Vagina (tissue), 2 donors: ENCODE measurements at regions not wholly inside any gene's neighbourhood (a gene's known extent, or its start where the extent isn't known, plus 50 kb on each side); places are given as distances from the start of the nearest gene placed in this dataset.

Experiments used
- CTCF ChIP-seq, 3 experiments: fragments of 450-650 bp in 2 of 3; fragments of 200-600 bp in 1 of 3; sonication (generic) in 1 of 3; IDR thresholded peaks; one replicate each; pipeline ENCODE4 v1.5.1; 2017 to 2019; ENCODE audit warnings: antibody characterized with exemption in 3 of 3, mild to moderate bottlenecking in 2 of 3, moderate library complexity in 2 of 3
- POLR2A ChIP-seq, 2 donors: fragments of 450-650 bp; IDR thresholded peaks; one replicate each; pipeline ENCODE4 v1.6.1; 2017; ENCODE audit warnings: antibody characterized with exemption in 2 of 2, mild to moderate bottlenecking in 2 of 2, moderate library complexity in 2 of 2
- POLR2AphosphoS5 ChIP-seq, 2 donors: sonication (generic); formaldehyde crosslinking; IDR thresholded peaks; one replicate each; pipeline ENCODE4 v1.9.0; 2017; ENCODE audit warnings: antibody characterized with exemption in 2 of 2, mild to moderate bottlenecking in 2 of 2, low read depth in 1 of 2; ENCODE audit not compliant: insufficient read depth in 1 of 2

GRCh38 chr12:127064207-127064606 lies 1202.8 kb upstream of the TMEM132C start:
- TF ChIP-seq CTCF (IDR thresholded peaks at IDR 0.05) (no peak), POLR2A (IDR thresholded peaks at IDR 0.05) (no peak), POLR2AphosphoS5 (IDR thresholded peaks at IDR 0.05; ENCODE audit: insufficient read depth in 1 of 2, low read depth in 1 of 2) (no peak)
